ENCODE measurements at regions not wholly inside any gene's neighbourhood (a gene's known extent, or its start where the extent isn't known, plus 50 kb on each side); places are given as distances from the start of the nearest gene placed in this dataset.

- TF ChIP-seq CTCF (IDR thresholded peaks at IDR 0.05) (no peak), POLR2A (IDR thresholded peaks at IDR 0.05) (no peak)
Observed at GRCh38 chr16:5875416-5875815, 777.8 kb upstream of the EEF2KMT start.
